ENCODE measurements at regions not wholly inside any gene's neighbourhood (a gene's known extent, or its start where the extent isn't known, plus 50 kb on each side); places are given as distances from the start of the nearest gene placed in this dataset.

GRCh38 chr1:244952280-244952933 is 88.1 kb upstream of the HNRNPU start:
- TF ChIP-seq, protein P1, sequence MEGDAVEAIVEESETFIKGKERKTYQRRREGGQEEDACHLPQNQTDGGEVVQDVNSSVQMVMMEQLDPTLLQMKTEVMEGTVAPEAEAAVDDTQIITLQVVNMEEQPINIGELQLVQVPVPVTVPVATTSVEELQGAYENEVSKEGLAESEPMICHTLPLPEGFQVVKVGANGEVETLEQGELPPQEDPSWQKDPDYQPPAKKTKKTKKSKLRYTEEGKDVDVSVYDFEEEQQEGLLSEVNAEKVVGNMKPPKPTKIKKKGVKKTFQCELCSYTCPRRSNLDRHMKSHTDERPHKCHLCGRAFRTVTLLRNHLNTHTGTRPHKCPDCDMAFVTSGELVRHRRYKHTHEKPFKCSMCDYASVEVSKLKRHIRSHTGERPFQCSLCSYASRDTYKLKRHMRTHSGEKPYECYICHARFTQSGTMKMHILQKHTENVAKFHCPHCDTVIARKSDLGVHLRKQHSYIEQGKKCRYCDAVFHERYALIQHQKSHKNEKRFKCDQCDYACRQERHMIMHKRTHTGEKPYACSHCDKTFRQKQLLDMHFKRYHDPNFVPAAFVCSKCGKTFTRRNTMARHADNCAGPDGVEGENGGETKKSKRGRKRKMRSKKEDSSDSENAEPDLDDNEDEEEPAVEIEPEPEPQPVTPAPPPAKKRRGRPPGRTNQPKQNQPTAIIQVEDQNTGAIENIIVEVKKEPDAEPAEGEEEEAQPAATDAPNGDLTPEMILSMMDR (conservative IDR thresholded peaks at IDR 0.05 in 1 of 2, IDR thresholded peaks at IDR 0.05 in 1 of 2; ENCODE audit: extremely low read depth in 1 of 2, insufficient read depth in 1 of 2, low read depth in 1 of 2, low read length in 2 of 2), result no peak
- no peak for TF ChIP-seq EZH2 (IDR thresholded peaks at IDR 0.05; ENCODE audit: borderline replicate concordance, low read length)

Data from mammary epithelial cell (primary cell).